Common myeloid progenitor, CD34-positive (primary cell): ENCODE measurements at regions not wholly inside any gene's neighbourhood (a gene's known extent, or its start where the extent isn't known, plus 50 kb on each side); places are given as distances from the start of the nearest gene placed in this dataset.

Experiments
- CTCF ChIA-PET: fragments of 350-600 bp; sonication (Branson Sonifier 250); formaldehyde crosslinking; loops from one replicate; lab custom pipeline; 2021; ENCODE audit warnings: antibody characterized with exemption; lab: Charles Lee
- POLR2A ChIA-PET: fragments of 350-600 bp; sonication (Branson Sonifier 250); formaldehyde crosslinking; loops from one replicate; lab custom pipeline; 2021; ENCODE audit warnings: antibody characterized with exemption; lab: Charles Lee
- DNase-seq, 3 donors: peaks; one replicate each; pipeline versions ENCODE4 v3.0.0 to v3.0.0-alpha.2; 2013
- H3K27ac ChIP-seq, 2 experiments: 1 replicate in 1 of 2; 2 replicates in 1 of 2; pipeline ENCODE4 v1.7.0; 2013; ENCODE audit warnings: inconsistent platforms in 2 of 2, low read length in 2 of 2, mild to moderate bottlenecking in 2 of 2, low read depth in 1 of 2, moderate library complexity in 1 of 2; ENCODE audit not compliant: severe bottlenecking in 2 of 2, insufficient read depth in 1 of 2, poor library complexity in 1 of 2
- H3K27me3 ChIP-seq, 5 experiments: replicated peaks in 2 of 5; 1 replicate in 3 of 5; 2 replicates in 2 of 5; pipeline versions ENCODE4 v1.6.1 to v1.7.0; 2013; ENCODE audit warnings: low read length in 4 of 5, mild to moderate bottlenecking in 2 of 5, moderate library complexity in 2 of 5, inconsistent platforms in 1 of 5; ENCODE audit not compliant: insufficient read depth in 5 of 5, control insufficient read depth in 4 of 5
- H3K36me3 ChIP-seq, 4 experiments: 1 replicate in 2 of 4; 2 replicates in 2 of 4; pipeline versions ENCODE4 v1.6.1 to v1.7.0; 2013; ENCODE audit warnings: low read length in 3 of 4, control low read depth in 1 of 4, mild to moderate bottlenecking in 1 of 4; ENCODE audit not compliant: control insufficient read depth in 4 of 4, insufficient read depth in 4 of 4
- H3K4me1 ChIP-seq, 4 experiments: 1 replicate in 3 of 4; 2 replicates in 1 of 4; pipeline versions ENCODE4 v1.6.1 to v1.7.1; 2013; ENCODE audit warnings: low read length in 3 of 4, mild to moderate bottlenecking in 3 of 4, control low read depth in 1 of 4, inconsistent platforms in 1 of 4, moderate library complexity in 1 of 4; ENCODE audit not compliant: control insufficient read depth in 4 of 4, insufficient read depth in 4 of 4; ENCODE audit errors: control extremely low read depth in 1 of 4
- H3K4me3 ChIP-seq, 7 experiments: 1 replicate in 4 of 7; 2 replicates in 3 of 7; pipeline versions ENCODE4 v1.5.1 to v1.7.0; 2013; ENCODE audit warnings: mild to moderate bottlenecking in 7 of 7, low read length in 6 of 7, moderate library complexity in 6 of 7, inconsistent platforms in 2 of 7, low read depth in 2 of 7, control low read depth in 1 of 7; ENCODE audit not compliant: insufficient read depth in 4 of 7, control insufficient read depth in 1 of 7; ENCODE audit errors: extremely low read depth in 1 of 7
- H3K9me3 ChIP-seq, 5 experiments: 1 replicate in 4 of 5; 2 replicates in 1 of 5; pipeline versions ENCODE4 v1.6.1 to v1.7.1; 2013; ENCODE audit warnings: low read length in 4 of 5, mild to moderate bottlenecking in 2 of 5, inconsistent platforms in 1 of 5, low read depth in 1 of 5, moderate library complexity in 1 of 5; ENCODE audit not compliant: control insufficient read depth in 4 of 5, insufficient read depth in 2 of 5; ENCODE audit errors: control extremely low read depth in 1 of 5
- WGBS: methylation state at CpG from one replicate; pipeline ENCODE4 v1.1.5; 2013; ENCODE audit not compliant: insufficient coverage; 5-methylcytosine and 5-hydroxymethylcytosine counted together

DNA sequence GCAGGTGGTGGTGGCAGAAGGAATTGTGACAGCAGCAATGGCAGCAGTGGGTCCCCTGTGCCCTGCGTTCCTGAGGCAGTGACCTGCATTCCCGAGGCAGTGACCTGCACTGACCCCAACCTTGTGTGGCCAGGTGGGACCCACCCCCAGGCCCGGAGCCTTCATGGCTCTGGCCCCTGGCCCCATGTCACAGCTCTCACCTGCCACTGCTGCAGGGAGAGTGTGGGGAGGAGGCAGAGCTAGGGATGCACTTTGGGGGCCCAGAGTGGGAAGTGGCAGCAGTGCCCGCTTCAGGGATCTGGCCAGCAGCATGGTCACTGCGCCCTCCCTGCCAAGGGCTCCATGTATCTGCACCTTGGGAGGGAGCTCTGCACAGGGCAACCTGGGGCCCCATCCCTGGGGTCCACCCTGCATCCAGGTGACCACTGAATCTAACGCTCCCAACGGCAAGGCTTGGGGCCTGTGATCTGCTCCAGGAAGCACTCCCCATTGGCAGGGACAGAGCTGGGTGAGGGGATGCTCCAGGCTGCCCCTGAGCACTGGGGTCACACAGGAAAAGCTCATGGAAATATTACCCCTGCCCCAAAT is 618.6 kb downstream of the RWDD3 start:
- no peaks in the 10 kb centered on the region for H3K27me3 ChIP-seq
- ChIA-PET POLR2A (no interaction called here), CTCF (no interaction called here)
- no peak overlapping the region for H3K4me3 ChIP-seq
- H3K4me1 ChIP-seq = no peaks in the 10 kb centered on the region
- DNase-seq = no peak
- WGBS = 71% methylated on average over 3 of the region's 7 CpGs
- H3K27ac ChIP-seq = no peak overlapping the region
- no peaks in the 10 kb centered on the region for H3K9me3 ChIP-seq
- H3K36me3 ChIP-seq = no peaks in the 10 kb centered on the region

DNA sequence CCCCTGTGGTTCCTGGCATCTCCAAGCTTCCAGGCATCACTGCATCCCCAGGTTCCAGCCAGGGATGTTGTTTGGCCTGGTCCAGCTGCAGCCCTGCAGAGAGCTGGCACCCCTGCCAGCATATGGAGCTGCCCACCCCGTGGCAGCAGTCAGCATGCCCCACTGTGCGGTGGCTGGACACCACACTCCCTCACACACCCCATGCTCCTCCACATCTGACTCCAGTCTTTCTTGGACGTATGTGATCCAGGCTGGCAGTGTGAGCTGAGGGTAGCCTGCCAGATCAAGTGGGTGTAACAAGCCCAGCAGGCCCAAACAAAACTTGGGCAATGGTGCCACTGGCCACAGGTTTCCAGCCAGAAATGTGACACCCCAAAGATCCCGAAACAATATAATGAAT is 620.4 kb downstream of the RWDD3 start:
- WGBS = 100% methylated on average over 2 of the region's 4 CpGs
- POLR2A ChIA-PET = no interaction called here
- H3K4me3 ChIP-seq = no peak overlapping the region
- no peak for DNase-seq
- CTCF ChIA-PET = no interaction called here
- H3K36me3 ChIP-seq = no peaks in the 10 kb centered on the region
- no peaks in the 10 kb centered on the region for H3K27me3 ChIP-seq
- H3K4me1 ChIP-seq = no peaks in the 10 kb centered on the region
- H3K27ac ChIP-seq = no peak overlapping the region
- H3K9me3 ChIP-seq = no peaks in the 10 kb centered on the region

DNA sequence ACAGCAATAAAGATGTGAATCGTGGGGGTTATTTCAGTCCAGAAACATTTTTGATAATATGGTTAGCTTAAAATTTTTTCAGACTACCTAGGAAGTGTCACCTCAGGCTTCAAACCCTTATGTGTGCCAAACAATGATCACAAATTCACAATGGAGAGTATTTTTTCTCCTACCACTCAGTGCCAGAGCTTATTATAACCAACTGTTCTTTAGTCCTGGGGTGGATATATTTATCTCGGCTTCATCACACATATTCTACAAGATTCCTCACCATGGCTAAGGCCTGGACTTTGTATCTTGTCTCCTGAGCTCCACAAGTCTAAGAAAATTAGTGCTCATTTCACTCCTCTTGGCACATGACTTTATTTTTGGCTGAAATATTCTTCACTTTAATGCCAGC is 629.1 kb downstream of the RWDD3 start:
- H3K27ac ChIP-seq = no peak overlapping the region
- 100% methylated on average over 1 of the region's 2 CpGs for WGBS
- H3K4me1 ChIP-seq = no peaks in the 10 kb centered on the region
- no peak overlapping the region for H3K4me3 ChIP-seq
- H3K36me3 ChIP-seq = no peaks in the 10 kb centered on the region
- no peak for DNase-seq
- no peaks in the 10 kb centered on the region for H3K27me3 ChIP-seq
- CTCF ChIA-PET = no interaction called here
- no peaks in the 10 kb centered on the region for H3K9me3 ChIP-seq
- POLR2A ChIA-PET = no interaction called here

DNA sequence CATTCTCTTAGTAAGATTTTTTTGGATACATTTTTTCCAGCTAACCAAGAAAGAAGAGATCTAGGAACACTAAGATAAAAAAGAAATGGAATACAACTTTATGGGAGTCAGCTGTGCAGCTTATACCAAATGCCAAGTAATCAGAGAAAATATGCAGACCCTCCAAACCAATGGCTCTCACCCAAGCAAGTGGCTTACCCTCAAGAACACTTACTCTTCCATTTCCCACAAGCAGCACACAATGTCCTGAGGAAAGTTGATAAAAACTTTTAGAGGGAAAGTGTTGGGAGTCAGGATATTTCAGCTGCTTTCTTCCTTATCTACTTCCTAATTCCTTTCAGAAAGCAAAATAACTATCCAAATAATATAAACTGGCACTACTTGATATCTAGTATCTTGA is 631.8 kb downstream of the RWDD3 start:
- Histone ChIP-seq H3K4me3 (no peak overlapping the region), H3K9me3 (peaks cover 0 to under 1% (median 0%) of the 10 kb centered on the region in 5 experiments), H3K27me3 (no peaks in the 10 kb centered on the region), H3K36me3 (no peaks in the 10 kb centered on the region), H3K27ac (no peak overlapping the region), H3K4me1 (no peaks in the 10 kb centered on the region)
- ChIA-PET POLR2A (no interaction called here), CTCF (no interaction called here)
- DNase-seq = no peak

DNA sequence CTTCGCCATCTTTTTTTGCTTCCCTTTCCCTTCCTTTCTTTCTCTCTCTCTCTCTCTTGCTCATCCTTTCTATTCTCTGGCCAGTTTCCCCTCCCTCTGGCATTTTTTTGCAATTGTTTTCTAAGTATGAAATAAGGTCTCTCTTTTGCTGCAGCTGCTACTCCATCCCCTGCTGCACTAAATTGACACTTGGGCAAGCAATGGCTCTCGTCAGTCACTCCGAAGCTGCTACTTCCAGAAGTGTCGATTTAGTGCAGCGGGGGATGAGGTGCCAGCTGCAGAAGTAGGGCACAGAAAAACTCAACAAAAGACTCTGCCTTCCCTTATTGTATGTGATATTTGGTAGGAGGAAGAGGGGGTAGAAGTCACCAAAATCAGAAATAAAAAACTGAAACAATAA is 642.3 kb downstream of the RWDD3 start:
- CTCF ChIA-PET = no interaction called here
- Histone ChIP-seq H3K9me3 (peaks cover 0 to 2% (median 0%) of the 10 kb centered on the region in 5 experiments), H3K27ac (no peak overlapping the region), H3K4me1 (no peaks in the 10 kb centered on the region), H3K27me3 (no peaks in the 10 kb centered on the region), H3K36me3 (no peaks in the 10 kb centered on the region), H3K4me3 (no peak overlapping the region)
- no peak for DNase-seq
- WGBS = 100% methylated on average over 2 of the region's 5 CpGs
- POLR2A ChIA-PET = no interaction called here

DNA sequence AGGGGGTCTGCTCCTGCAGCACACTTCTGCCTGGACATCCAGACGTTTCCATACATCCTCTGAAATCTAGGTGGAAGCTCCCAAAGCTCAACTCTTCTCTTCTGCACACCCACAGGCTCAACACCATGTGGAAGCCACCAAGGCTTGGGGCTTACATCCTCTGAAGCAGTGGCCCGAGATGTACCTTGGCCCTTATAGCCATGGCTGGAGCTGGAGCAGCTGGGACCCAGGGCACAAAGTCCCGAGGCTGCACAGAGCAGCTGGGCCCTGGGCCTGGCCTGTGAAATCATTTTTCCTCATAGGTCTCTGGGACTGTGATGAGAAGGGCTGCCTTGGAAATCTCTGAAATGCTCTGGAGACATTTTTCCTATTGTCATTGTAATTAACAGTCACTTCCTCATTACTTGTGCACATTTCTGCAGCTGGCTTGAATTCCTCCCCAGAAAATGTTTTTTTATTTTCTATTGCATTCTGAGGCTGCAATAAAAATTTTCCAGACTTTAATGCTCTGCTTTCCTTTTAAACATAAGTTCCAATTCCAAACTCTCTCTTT is 645.6 kb downstream of the RWDD3 start:
- peaks cover 0 to 2% (median 0%) of the 10 kb centered on the region in 5 experiments for H3K9me3 ChIP-seq
- 89% methylated on average over 1 of the region's 3 CpGs for WGBS

DNA sequence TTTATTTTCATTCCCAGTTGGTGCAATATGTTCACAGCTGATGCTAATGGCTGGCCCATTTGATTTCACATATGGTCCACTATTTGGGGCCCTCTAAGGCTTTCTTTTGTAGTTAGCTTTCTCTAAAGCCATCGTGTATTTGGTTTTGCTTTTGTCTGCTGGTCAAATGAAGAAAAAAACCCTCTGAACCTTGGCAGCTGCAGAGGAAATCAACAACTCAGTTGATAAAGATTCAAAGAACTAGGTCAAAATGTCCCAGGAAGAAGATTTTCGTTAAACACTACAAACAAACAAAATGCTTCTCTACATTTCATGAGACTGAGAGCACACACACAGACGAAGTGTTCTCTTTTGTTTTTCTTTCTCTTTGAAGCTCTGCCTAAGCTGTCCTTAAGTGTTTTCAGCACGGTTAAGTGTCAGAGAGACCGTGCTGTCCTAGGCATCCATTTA is 655.0 kb downstream of the RWDD3 start:
- no peaks in the 10 kb centered on the region for H3K27me3 ChIP-seq
- ChIA-PET POLR2A (no interaction called here), CTCF (no interaction called here)
- 76% methylated on average over 5 of the region's 5 CpGs for WGBS
- no peaks in the 10 kb centered on the region for H3K36me3 ChIP-seq
- no peak overlapping the region for H3K27ac ChIP-seq
- no peak for DNase-seq
- H3K4me1 ChIP-seq = no peaks in the 10 kb centered on the region
- no peak overlapping the region for H3K4me3 ChIP-seq
- peaks cover 0 to 2% (median 0%) of the 10 kb centered on the region in 5 experiments for H3K9me3 ChIP-seq

More for the DNA sequence above, 645.6 kb downstream of the RWDD3 start:
- H3K36me3 ChIP-seq = no peaks in the 10 kb centered on the region
- no peaks in the 10 kb centered on the region for H3K27me3 ChIP-seq
- H3K4me1 ChIP-seq = no peaks in the 10 kb centered on the region
- no peak for DNase-seq
- POLR2A ChIA-PET = no interaction called here
- H3K27ac ChIP-seq = no peak overlapping the region
- CTCF ChIA-PET = no interaction called here
- no peak overlapping the region for H3K4me3 ChIP-seq
